Sigmoid colon (tissue), 6 donors: ENCODE measurements at regions not wholly inside any gene's neighbourhood (a gene's known extent, or its start where the extent isn't known, plus 50 kb on each side); places are given as distances from the start of the nearest gene placed in this dataset.

Source experiments
- DNase-seq: peaks from one replicate; pipeline ENCODE4 v3.0.0-alpha.2; 2019
- H3K27ac ChIP-seq, 4 donors: fragments of 200-600 bp; sonication (generic); one replicate each; pipeline ENCODE4 v1.5.1; 2016 to 2019; ENCODE audit warnings: mild to moderate bottlenecking in 1 of 4
- H3K27me3 ChIP-seq, 3 donors: fragments of 200-600 bp; sonication (generic); one replicate each; pipeline ENCODE4 v1.5.1; 2019; ENCODE audit warnings: mild to moderate bottlenecking in 1 of 3
- H3K36me3 ChIP-seq, 4 donors: fragments of 200-600 bp; sonication (generic); one replicate each; pipeline ENCODE4 v1.5.1; 2016 to 2019
- H3K4me1 ChIP-seq, 4 donors: fragments of 200-600 bp; sonication (generic); one replicate each; pipeline ENCODE4 v1.5.1; 2017 to 2019
- H3K4me3 ChIP-seq, 4 donors: fragments of 200-600 bp; sonication (generic); one replicate each; pipeline ENCODE4 v1.5.1; 2017 to 2019; ENCODE audit warnings: mild to moderate bottlenecking in 2 of 4, moderate library complexity in 1 of 4
- H3K9me3 ChIP-seq, 4 donors: fragments of 200-600 bp in 3 of 4; sonication (generic) in 3 of 4; one replicate each; pipeline versions ENCODE4 v1.5.1 to v1.6.1; 2013 to 2019
- EP300 ChIP-seq, 4 donors: sonication (generic); formaldehyde crosslinking; IDR thresholded peaks; one replicate each; pipeline ENCODE4 v1.6.1; 2017; ENCODE audit warnings: antibody characterized with exemption in 4 of 4
- POLR2A ChIP-seq, 2 donors: fragments of 450-650 bp; IDR thresholded peaks; one replicate each; pipeline ENCODE4 v1.6.1; 2016; ENCODE audit warnings: antibody characterized with exemption in 2 of 2, mild to moderate bottlenecking in 2 of 2, moderate library complexity in 2 of 2
- POLR2AphosphoS5 ChIP-seq, 4 donors: sonication (generic); formaldehyde crosslinking; IDR thresholded peaks; one replicate each; pipeline ENCODE4 v1.6.1; 2017; ENCODE audit warnings: antibody characterized with exemption in 4 of 4
- WGBS, 2 donors: extraction: QIAGEN DNeasy Blood & Tissue Kit; methylation state at CpG; one replicate each; pipeline ENCODE4 v1.1.7; 2013; 5-methylcytosine and 5-hydroxymethylcytosine counted together
- intact Hi-C: fragments of 100-400 bp; cut with DNase I; formaldehyde crosslinking; loops from one replicate; pipeline ENCODE4 v1.15.1; 2023
- TF ChIP-seq, protein P1 (sequence below), 4 experiments: fragments of 450-650 bp in 3 of 4; fragments of 200-600 bp in 1 of 4; IDR thresholded peaks; one replicate each; pipeline ENCODE4 v1.5.1; 2016 to 2019; ENCODE audit warnings: antibody characterized with exemption in 4 of 4, mild to moderate bottlenecking in 3 of 4, moderate library complexity in 2 of 4
- donor health status: healthy with polysubstance abuse.
- donor health status: healthy.

DNA sequence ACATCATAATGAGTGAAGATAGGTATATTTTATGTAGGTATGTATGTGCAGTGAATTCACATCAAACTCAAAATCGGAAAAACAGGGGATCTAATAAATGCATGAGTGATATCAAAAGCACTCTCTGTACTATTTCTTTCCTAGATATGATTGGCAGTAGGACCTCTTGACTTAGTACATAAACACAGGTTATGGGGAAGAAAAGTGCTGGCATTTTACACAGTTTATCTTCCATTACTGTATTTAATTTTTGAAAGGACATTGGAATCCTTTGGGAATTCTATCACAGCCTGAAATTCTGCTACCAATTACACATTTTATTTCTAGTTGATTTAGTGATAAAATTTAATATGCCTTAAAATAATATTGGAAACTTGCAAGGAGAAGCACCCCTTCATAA, 470.5 kb upstream of the ONECUT1 start:
- no peak overlapping the region for H3K4me3 ChIP-seq
- intact Hi-C loops = no loop called here
- H3K4me1 ChIP-seq = no peaks in the 10 kb centered on the region
- DNase-seq = no peak
- TF ChIP-seq, protein P1, sequence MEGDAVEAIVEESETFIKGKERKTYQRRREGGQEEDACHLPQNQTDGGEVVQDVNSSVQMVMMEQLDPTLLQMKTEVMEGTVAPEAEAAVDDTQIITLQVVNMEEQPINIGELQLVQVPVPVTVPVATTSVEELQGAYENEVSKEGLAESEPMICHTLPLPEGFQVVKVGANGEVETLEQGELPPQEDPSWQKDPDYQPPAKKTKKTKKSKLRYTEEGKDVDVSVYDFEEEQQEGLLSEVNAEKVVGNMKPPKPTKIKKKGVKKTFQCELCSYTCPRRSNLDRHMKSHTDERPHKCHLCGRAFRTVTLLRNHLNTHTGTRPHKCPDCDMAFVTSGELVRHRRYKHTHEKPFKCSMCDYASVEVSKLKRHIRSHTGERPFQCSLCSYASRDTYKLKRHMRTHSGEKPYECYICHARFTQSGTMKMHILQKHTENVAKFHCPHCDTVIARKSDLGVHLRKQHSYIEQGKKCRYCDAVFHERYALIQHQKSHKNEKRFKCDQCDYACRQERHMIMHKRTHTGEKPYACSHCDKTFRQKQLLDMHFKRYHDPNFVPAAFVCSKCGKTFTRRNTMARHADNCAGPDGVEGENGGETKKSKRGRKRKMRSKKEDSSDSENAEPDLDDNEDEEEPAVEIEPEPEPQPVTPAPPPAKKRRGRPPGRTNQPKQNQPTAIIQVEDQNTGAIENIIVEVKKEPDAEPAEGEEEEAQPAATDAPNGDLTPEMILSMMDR (IDR thresholded peaks at IDR 0.05) = no peak
- no peak for TF ChIP-seq POLR2AphosphoS5 (IDR thresholded peaks at IDR 0.05)
- H3K27ac ChIP-seq = no peak overlapping the region
- H3K27me3 ChIP-seq = no peaks in the 10 kb centered on the region
- WGBS, 2 donors = 87 to 88% methylated on average over 1 of the region's 1 CpG
- H3K9me3 ChIP-seq = no peaks in the 10 kb centered on the region
- no peaks in the 10 kb centered on the region for H3K36me3 ChIP-seq

DNA sequence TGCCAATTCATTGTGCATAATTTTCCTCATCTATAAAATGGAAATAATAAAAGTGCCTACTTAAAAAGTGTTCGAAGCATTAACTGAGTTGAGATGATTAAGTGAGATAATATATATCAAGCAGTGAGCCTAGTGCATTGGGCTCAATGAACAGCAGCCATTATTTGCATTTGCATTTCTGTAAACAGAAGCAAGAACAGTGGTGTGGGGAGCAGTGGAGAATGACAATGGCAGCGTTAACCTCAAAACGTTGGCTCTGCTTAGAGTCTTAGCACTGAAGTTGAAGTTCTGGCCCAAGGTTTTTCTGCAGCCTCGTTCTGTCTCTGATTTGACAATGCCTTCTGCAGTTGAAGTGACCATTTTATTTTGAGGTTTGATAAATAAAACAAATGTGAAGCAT, 466.3 kb upstream of the ONECUT1 start:
- WGBS, 2 donors = 81 to 85% methylated on average over 4 of the region's 4 CpGs
- H3K4me1 ChIP-seq = no peaks in the 10 kb centered on the region
- H3K4me3 ChIP-seq = no peak overlapping the region
- DNase-seq = no peak
- no peaks in the 10 kb centered on the region for H3K9me3 ChIP-seq
- intact Hi-C loops = loop anchor here (10.0 kb wide), 1 partner anchor 62 kb away; no protein-coding TSS in a partner anchor
- no peaks in the 10 kb centered on the region for H3K27me3 ChIP-seq
- H3K36me3 ChIP-seq = no peaks in the 10 kb centered on the region
- H3K27ac ChIP-seq = no peak overlapping the region
- TF ChIP-seq POLR2AphosphoS5 (IDR thresholded peaks at IDR 0.05) (no peak), POLR2A (IDR thresholded peaks at IDR 0.05) (no peak), EP300 (IDR thresholded peaks at IDR 0.05) (no peak)
- TF ChIP-seq, protein P1 (IDR thresholded peaks at IDR 0.05) = no peak

DNA sequence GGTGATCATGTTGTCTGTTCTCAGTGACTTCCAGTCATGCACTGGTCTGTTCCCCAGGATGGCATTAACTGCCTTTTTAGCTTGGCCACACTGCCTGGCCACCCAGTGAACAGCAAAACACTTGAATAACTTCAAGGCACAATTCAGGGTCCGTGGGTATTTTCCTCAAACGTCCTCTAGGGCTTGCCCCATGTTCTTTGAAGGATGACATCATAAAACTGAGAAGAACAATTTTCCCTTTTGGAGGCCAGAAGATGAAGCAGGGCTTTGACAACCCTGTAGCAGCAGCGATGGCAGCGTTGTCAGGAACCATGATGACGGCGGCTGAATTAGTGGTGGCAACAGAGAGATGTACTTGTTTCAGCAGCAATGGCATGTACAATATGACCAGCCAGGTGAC, 465.9 kb upstream of the ONECUT1 start:
- no peak for DNase-seq
- Histone ChIP-seq H3K36me3 (no peaks in the 10 kb centered on the region), H3K4me1 (no peaks in the 10 kb centered on the region), H3K9me3 (no peaks in the 10 kb centered on the region), H3K27me3 (no peaks in the 10 kb centered on the region), H3K4me3 (no peak overlapping the region), H3K27ac (no peak overlapping the region)
- WGBS, 2 donors = 80 to 81% methylated on average over 6 of the region's 6 CpGs
- intact Hi-C loops = loop anchor here (10.0 kb wide), 1 partner anchor 61 kb away; no protein-coding TSS in a partner anchor
- TF ChIP-seq POLR2AphosphoS5 (IDR thresholded peaks at IDR 0.05) (no peak), POLR2A (IDR thresholded peaks at IDR 0.05) (no peak)

DNA sequence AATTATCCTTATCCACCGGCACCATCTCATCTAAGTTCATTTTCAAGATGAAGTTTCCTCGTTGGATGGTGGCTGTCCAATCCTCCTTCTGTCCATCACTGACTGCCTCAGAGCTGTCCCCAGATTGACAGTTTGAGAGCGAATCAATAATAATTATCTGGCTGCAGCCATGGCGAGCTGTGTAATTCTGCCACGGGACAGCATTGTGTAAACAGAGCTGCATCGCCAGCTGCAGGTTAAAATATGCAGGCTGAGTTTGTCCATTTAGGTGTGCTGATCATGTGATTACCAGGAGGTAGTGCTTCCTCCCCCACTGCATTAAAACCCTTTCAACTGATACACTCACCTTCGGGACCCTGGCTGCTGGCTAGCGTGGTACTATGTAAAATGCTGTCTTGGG, 461.9 kb upstream of the ONECUT1 start:
- Histone ChIP-seq H3K36me3 (no peaks in the 10 kb centered on the region), H3K4me1 (no peaks in the 10 kb centered on the region), H3K9me3 (no peaks in the 10 kb centered on the region), H3K4me3 (no peak overlapping the region), H3K27ac (no peak overlapping the region), H3K27me3 (no peaks in the 10 kb centered on the region)
- no peak for TF ChIP-seq POLR2A (IDR thresholded peaks at IDR 0.05)
- TF ChIP-seq, protein P1 (IDR thresholded peaks at IDR 0.05) = no peak
- TF ChIP-seq EP300 (IDR thresholded peaks at IDR 0.05) = no peak
- no peak for TF ChIP-seq POLR2AphosphoS5 (IDR thresholded peaks at IDR 0.05)
- WGBS, 2 donors = 18 to 60% methylated on average over 8 of the region's 8 CpGs
- DNase-seq = no peak
- intact Hi-C loops = loop anchor here (10.0 kb wide), 1 partner anchor 57 kb away; no protein-coding TSS in a partner anchor

DNA sequence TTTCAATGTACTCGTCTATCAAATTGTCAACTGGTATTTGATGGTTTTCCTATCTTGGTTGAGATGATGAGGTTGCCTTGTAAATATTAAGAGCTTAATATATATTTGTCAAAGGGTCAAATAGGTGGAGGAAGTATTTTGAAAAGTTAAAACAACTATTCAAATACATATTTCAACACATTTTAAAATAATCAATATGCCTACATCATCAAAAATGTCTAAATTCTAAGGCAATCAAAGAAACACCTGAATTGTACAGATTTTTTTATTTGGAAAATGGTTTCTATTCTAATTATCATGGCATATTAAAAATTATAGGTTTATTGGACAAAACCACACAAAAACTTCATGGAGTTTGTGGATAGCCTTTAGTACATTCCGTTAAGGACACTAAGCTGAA, 461.4 kb upstream of the ONECUT1 start:
- H3K27me3 ChIP-seq = no peaks in the 10 kb centered on the region
- H3K4me3 ChIP-seq = no peak overlapping the region
- no peaks in the 10 kb centered on the region for H3K9me3 ChIP-seq
- no peak for DNase-seq
- H3K4me1 ChIP-seq = no peaks in the 10 kb centered on the region
- no peak for TF ChIP-seq POLR2A (IDR thresholded peaks at IDR 0.05)
- TF ChIP-seq, protein P1 (IDR thresholded peaks at IDR 0.05) = no peak
- no peak for TF ChIP-seq POLR2AphosphoS5 (IDR thresholded peaks at IDR 0.05)
- TF ChIP-seq EP300 (IDR thresholded peaks at IDR 0.05) = no peak
- WGBS, 2 donors = 51 to 74% methylated on average over 2 of the region's 2 CpGs
- no peaks in the 10 kb centered on the region for H3K36me3 ChIP-seq
- intact Hi-C loops = loop anchor here (10.0 kb wide), 1 partner anchor 57 kb away; no protein-coding TSS in a partner anchor
- H3K27ac ChIP-seq = no peak overlapping the region
